ENCODE measurements at regions not wholly inside any gene's neighbourhood (a gene's known extent, or its start where the extent isn't known, plus 50 kb on each side); places are given as distances from the start of the nearest gene placed in this dataset.

- TF ChIP-seq CTCF (conservative IDR thresholded peaks at IDR 0.05; ENCODE audit: low read depth, low read length): no peak
- no peak for TF ChIP-seq ELK1 (IDR thresholded peaks at IDR 0.05; ENCODE audit: borderline replicate concordance, low read depth, low read length)
- TF ChIP-seq POLR2A (IDR thresholded peaks at IDR 0.05; ENCODE audit: low read depth, low read length): no peak
- TF ChIP-seq SMC3 (IDR thresholded peaks at IDR 0.05; ENCODE audit: low read depth, low read length): no peak
- no peak for TF ChIP-seq MXI1 (IDR thresholded peaks at IDR 0.05; ENCODE audit: borderline replicate concordance, low read depth, low read length)
- no peak for TF ChIP-seq MAFK (IDR thresholded peaks at IDR 0.05; ENCODE audit: low read depth, low read length)
- no peak for TF ChIP-seq USF2 (IDR thresholded peaks at IDR 0.05; ENCODE audit: low read depth, low read length)
- no peak for TF ChIP-seq CEBPB (IDR thresholded peaks at IDR 0.05; ENCODE audit: low read depth, low read length)
- no peak for TF ChIP-seq MAZ (IDR thresholded peaks at IDR 0.05; ENCODE audit: borderline replicate concordance, low read depth, low read length)
- TF ChIP-seq RCOR1 (IDR thresholded peaks at IDR 0.05; ENCODE audit: insufficient replicate concordance, low read length): no peak
- no peak for TF ChIP-seq RAD21 (IDR thresholded peaks at IDR 0.05; ENCODE audit: low read length)
- TF ChIP-seq RFX5 (IDR thresholded peaks at IDR 0.05; ENCODE audit: low read depth, low read length): no peak
- no peak for TF ChIP-seq CHD1 (IDR thresholded peaks at IDR 0.05; ENCODE audit: low read depth, low read length)
These were observed 156.2 kb upstream of the ANKH start for GRCh38 chr5:15027764-15028163.

All from IMR-90 (cell line).